ENCODE measurements at regions not wholly inside any gene's neighbourhood (a gene's known extent, or its start where the extent isn't known, plus 50 kb on each side); places are given as distances from the start of the nearest gene placed in this dataset.
"Not testable (repeated sequence)": the region's sequence is repeated elsewhere in the genome, so short reads cannot be mapped to it uniquely, and the experiment has no call there.

GRCh38 chr15:91356083-91356482 lies 256.0 kb downstream of the SV2B start:
- no peak for DNase-seq

- DNase-seq: no peak
Measured at GRCh38 chr15:91357011-91357410, 257.0 kb downstream of the SV2B start.

- DNase-seq: no peak
Measured at GRCh38 chr15:91357486-91357885, 257.4 kb downstream of the SV2B start.

- DNase-seq: no peak
Measured at GRCh38 chr15:91358405-91358804, 258.3 kb downstream of the SV2B start.

GRCh38 chr15:91361696-91362095 lies 261.6 kb downstream of the SV2B start:
- not testable (repeated sequence) for DNase-seq

GRCh38 chr15:91366111-91366510 lies 266.1 kb downstream of the SV2B start:
- no peak for DNase-seq

- no peak for DNase-seq
Measured at GRCh38 chr15:91368611-91369010, 268.6 kb downstream of the SV2B start.

- DNase-seq: no peak
Measured at GRCh38 chr15:91369823-91370222, 269.8 kb downstream of the SV2B start.

- DNase-seq: not testable (repeated sequence)
Measured at GRCh38 chr15:91371345-91371744, 271.3 kb downstream of the SV2B start.

GRCh38 chr15:91374336-91374735 lies 274.3 kb downstream of the SV2B start:
- no peak for DNase-seq

- DNase-seq: no peak
Measured at GRCh38 chr15:91376038-91376437, 276.0 kb downstream of the SV2B start.

GRCh38 chr15:91380114-91380513 lies 280.1 kb downstream of the SV2B start:
- DNase-seq: no peak

GRCh38 chr15:91383532-91383931 lies 283.5 kb downstream of the SV2B start:
- DNase-seq: no peak

- DNase-seq: no peak
Measured at GRCh38 chr15:91384189-91384730, 284.2 kb downstream of the SV2B start.

GRCh38 chr15:91385311-91385710 lies 285.3 kb downstream of the SV2B start:
- DNase-seq: no peak

- DNase-seq: no peak
Measured at GRCh38 chr15:91393186-91393585, 293.1 kb downstream of the SV2B start.

GRCh38 chr15:91400481-91400880 lies 300.4 kb downstream of the SV2B start:
- DNase-seq: no peak

GRCh38 chr15:91407269-91407889 lies 307.3 kb downstream of the SV2B start:
- DNase-seq: no peak

GRCh38 chr15:91408476-91409076 lies 308.5 kb downstream of the SV2B start:
- no peak for DNase-seq

GRCh38 chr15:91409387-91409786 lies 309.3 kb downstream of the SV2B start:
- no peak for DNase-seq

GRCh38 chr15:91411586-91411985 lies 311.5 kb downstream of the SV2B start:
- no peak for DNase-seq

- no peak for DNase-seq
Measured at GRCh38 chr15:91412138-91412928, 312.3 kb downstream of the SV2B start.

GRCh38 chr15:91413142-91413541 lies 313.1 kb downstream of the SV2B start:
- DNase-seq: no peak

GRCh38 chr15:91414124-91414523 lies 314.1 kb downstream of the SV2B start:
- DNase-seq: no peak

Data from dermis blood vessel endothelial cell (primary cell).